Calu3 (cell line): ENCODE measurements at regions not wholly inside any gene's neighbourhood (a gene's known extent, or its start where the extent isn't known, plus 50 kb on each side); places are given as distances from the start of the nearest gene placed in this dataset.

ENCODE experiments used
- BruUV-seq: library from RNA; stranded (reverse); fragments of 400-500 nt; replicated peaks from 2 replicates; lab custom pipeline; 2021; lab: Mats Ljungman, UMichigan
- CTCF ChIA-PET: fragments of 300-600 bp; sonication (Branson Sonifier 250); formaldehyde crosslinking; loops from one replicate; lab custom pipeline; 2022; ENCODE audit warnings: antibody characterized with exemption; lab: Charles Lee
- DNase-seq: peaks from one replicate; pipeline ENCODE4 v3.0.0; 2022
- H3K27ac Mint-ChIP-seq: one replicate; pipeline ENCODE4 v1.8.0; 2022; ENCODE audit warnings: mixed read lengths; ENCODE audit not compliant: unreplicated experiment
- H3K27me3 Mint-ChIP-seq: one replicate; pipeline ENCODE4 v1.8.0; 2022; ENCODE audit warnings: mixed read lengths; ENCODE audit not compliant: unreplicated experiment
- H3K36me3 Mint-ChIP-seq: one replicate; pipeline ENCODE4 v1.8.0; 2022; ENCODE audit warnings: mild to moderate bottlenecking, moderate library complexity, mixed read lengths; ENCODE audit not compliant: insufficient read depth, unreplicated experiment
- H3K4me1 Mint-ChIP-seq: one replicate; pipeline ENCODE4 v1.8.0; 2022; ENCODE audit warnings: mild to moderate bottlenecking, low read depth, mixed read lengths; ENCODE audit not compliant: unreplicated experiment
- H3K4me3 Mint-ChIP-seq: one replicate; pipeline ENCODE4 v1.8.0; 2022; ENCODE audit warnings: mild to moderate bottlenecking, low read depth, moderate library complexity, mixed read lengths; ENCODE audit not compliant: unreplicated experiment
- H3K9me3 Mint-ChIP-seq: one replicate; pipeline ENCODE4 v1.8.0; 2022; ENCODE audit warnings: low read depth, mixed read lengths; ENCODE audit not compliant: unreplicated experiment
- CTCF ChIP-seq: fragments of 200-600 bp; IDR thresholded peaks from one replicate; pipeline ENCODE4 v1.8.0; 2022; ENCODE audit warnings: antibody characterized with exemption; ENCODE audit not compliant: unreplicated experiment
- intact Hi-C: fragments of 100-400 bp; cut with micrococcal nuclease; formaldehyde crosslinking; loops from one replicate; pipeline ENCODE4 v1.10.0; 2022; ENCODE audit not compliant: unreplicated experiment

GRCh38 chr1:104574620-104575019 lies 824.9 kb downstream of the AMY1C start:
- H3K9me3 Mint-ChIP-seq: peaks cover 8% of the 10 kb centered on the region
- H3K27ac Mint-ChIP-seq: no peak overlapping the region
- no TSS peak for BruUV-seq
- no peaks in the 10 kb centered on the region for H3K27me3 Mint-ChIP-seq
- H3K36me3 Mint-ChIP-seq: no peaks in the 10 kb centered on the region
- CTCF ChIA-PET: no interaction called here
- intact Hi-C loops: no loop called here
- no peak for TF ChIP-seq CTCF
- H3K4me1 Mint-ChIP-seq: no peaks in the 10 kb centered on the region
- DNase-seq: no peak
- no peak overlapping the region for H3K4me3 Mint-ChIP-seq

GRCh38 chr1:104592926-104593325 lies 843.2 kb downstream of the AMY1C start:
- no TSS peak for BruUV-seq

GRCh38 chr1:104593413-104594187 lies 843.9 kb downstream of the AMY1C start:
- no peak overlapping the region for H3K4me3 Mint-ChIP-seq
- CTCF ChIA-PET: no interaction called here
- H3K36me3 Mint-ChIP-seq: no peaks in the 10 kb centered on the region
- DNase-seq: no peak
- H3K27me3 Mint-ChIP-seq: no peaks in the 10 kb centered on the region
- H3K27ac Mint-ChIP-seq: no peak overlapping the region
- intact Hi-C loops: no loop called here
- no peak for TF ChIP-seq CTCF
- no peaks in the 10 kb centered on the region for H3K4me1 Mint-ChIP-seq
- H3K9me3 Mint-ChIP-seq: peaks cover 6% of the 10 kb centered on the region
- no TSS peak for BruUV-seq

More at GRCh38 chr1:104592926-104593325, 843.2 kb downstream of the AMY1C start:
- H3K4me1 Mint-ChIP-seq: no peaks in the 10 kb centered on the region
- CTCF ChIA-PET: no interaction called here
- no peaks in the 10 kb centered on the region for H3K36me3 Mint-ChIP-seq
- H3K4me3 Mint-ChIP-seq: no peak overlapping the region
- intact Hi-C loops: no loop called here
- peaks cover 6% of the 10 kb centered on the region for H3K9me3 Mint-ChIP-seq
- no peaks in the 10 kb centered on the region for H3K27me3 Mint-ChIP-seq
- no peak for DNase-seq
- no peak for TF ChIP-seq CTCF
- no peak overlapping the region for H3K27ac Mint-ChIP-seq

- Mint-ChIP-seq H3K4me1 (no peaks in the 10 kb centered on the region), H3K4me3 (no peak overlapping the region), H3K9me3 (peaks cover 3% of the 10 kb centered on the region), H3K27ac (no peak overlapping the region), H3K36me3 (no peaks in the 10 kb centered on the region), H3K27me3 (no peaks in the 10 kb centered on the region)
- no peak for DNase-seq
- no peak for TF ChIP-seq CTCF
- intact Hi-C loops: no loop called here
- CTCF ChIA-PET: no interaction called here
- BruUV-seq: no TSS peak
Measured at GRCh38 chr1:104617474-104617873, 867.8 kb downstream of the AMY1C start.
